ENCODE measurements at regions not wholly inside any gene's neighbourhood (a gene's known extent, or its start where the extent isn't known, plus 50 kb on each side); places are given as distances from the start of the nearest gene placed in this dataset.

GRCh38 chr6:99219788-99220187 is 129.7 kb downstream of the FAXC start:
- TF ChIP-seq CTCF (IDR thresholded peaks at IDR 0.05; ENCODE audit: low read depth, low read length) (peak; percentile 41), EZH2phosphoT487 (IDR thresholded peaks at IDR 0.05; ENCODE audit: low read depth) (no peak)
